AG10803 (cell line): ENCODE measurements at regions not wholly inside any gene's neighbourhood (a gene's known extent, or its start where the extent isn't known, plus 50 kb on each side); places are given as distances from the start of the nearest gene placed in this dataset.

Experiments
- DNase-seq: peaks from one replicate; pipeline ENCODE4 v3.0.0; 2010; ENCODE audit warnings: low read depth
- H3K4me3 ChIP-seq: 2 replicates; pipeline ENCODE4 v1.5.1; 2011; ENCODE audit warnings: mild to moderate bottlenecking, low read length, control low read depth
- TF ChIP-seq, protein P1 (sequence below): conservative IDR thresholded peaks from 2 replicates; pipeline ENCODE4 v1.5.1; 2011; ENCODE audit warnings: mild to moderate bottlenecking, low read length, control low read depth, inconsistent platforms

DNA sequence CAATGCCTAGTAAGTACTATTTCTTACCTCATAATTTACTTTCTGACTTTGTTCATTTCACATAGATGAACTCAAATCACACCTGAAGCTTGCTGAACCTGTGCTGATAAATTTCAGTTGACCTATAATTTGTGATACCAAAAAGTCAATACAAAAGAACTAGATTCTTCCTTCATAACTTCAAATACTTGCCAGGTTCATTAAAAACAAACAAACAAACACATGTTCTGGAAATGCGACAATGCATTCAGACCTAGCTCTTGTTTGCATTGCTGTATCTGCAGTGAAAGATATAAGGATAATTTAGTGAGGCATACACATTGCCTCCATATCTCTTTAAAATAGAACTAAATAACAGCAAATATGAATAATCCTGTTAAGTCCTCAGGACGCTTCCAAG, 221.3 kb downstream of the GXYLT1 start:
- DNase-seq, result no peak
- TF ChIP-seq, protein P1, sequence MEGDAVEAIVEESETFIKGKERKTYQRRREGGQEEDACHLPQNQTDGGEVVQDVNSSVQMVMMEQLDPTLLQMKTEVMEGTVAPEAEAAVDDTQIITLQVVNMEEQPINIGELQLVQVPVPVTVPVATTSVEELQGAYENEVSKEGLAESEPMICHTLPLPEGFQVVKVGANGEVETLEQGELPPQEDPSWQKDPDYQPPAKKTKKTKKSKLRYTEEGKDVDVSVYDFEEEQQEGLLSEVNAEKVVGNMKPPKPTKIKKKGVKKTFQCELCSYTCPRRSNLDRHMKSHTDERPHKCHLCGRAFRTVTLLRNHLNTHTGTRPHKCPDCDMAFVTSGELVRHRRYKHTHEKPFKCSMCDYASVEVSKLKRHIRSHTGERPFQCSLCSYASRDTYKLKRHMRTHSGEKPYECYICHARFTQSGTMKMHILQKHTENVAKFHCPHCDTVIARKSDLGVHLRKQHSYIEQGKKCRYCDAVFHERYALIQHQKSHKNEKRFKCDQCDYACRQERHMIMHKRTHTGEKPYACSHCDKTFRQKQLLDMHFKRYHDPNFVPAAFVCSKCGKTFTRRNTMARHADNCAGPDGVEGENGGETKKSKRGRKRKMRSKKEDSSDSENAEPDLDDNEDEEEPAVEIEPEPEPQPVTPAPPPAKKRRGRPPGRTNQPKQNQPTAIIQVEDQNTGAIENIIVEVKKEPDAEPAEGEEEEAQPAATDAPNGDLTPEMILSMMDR, result no peak
- no peak overlapping the region for H3K4me3 ChIP-seq

DNA sequence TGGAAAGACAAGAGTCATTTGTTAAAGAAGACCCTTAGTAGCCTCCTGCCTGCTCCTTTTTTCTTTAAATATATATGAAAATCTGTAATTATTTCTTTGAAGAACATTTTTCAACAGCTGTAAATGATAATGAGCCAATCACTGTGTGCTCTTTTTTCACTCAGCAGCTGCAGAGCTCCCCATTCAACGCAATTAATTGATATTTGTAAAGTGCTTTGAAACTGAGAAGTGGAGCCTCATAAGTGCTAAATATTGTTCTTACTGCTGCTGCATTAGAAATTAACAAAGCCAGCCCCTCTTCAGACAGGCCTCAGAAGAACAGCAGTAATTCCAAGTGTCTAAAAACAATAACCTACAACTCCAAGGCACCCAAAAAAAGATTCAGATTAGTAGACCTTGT, 224.3 kb downstream of the GXYLT1 start:
- TF ChIP-seq, protein P1, result no peak
- no peak for DNase-seq
- H3K4me3 ChIP-seq, result no peak overlapping the region

DNA sequence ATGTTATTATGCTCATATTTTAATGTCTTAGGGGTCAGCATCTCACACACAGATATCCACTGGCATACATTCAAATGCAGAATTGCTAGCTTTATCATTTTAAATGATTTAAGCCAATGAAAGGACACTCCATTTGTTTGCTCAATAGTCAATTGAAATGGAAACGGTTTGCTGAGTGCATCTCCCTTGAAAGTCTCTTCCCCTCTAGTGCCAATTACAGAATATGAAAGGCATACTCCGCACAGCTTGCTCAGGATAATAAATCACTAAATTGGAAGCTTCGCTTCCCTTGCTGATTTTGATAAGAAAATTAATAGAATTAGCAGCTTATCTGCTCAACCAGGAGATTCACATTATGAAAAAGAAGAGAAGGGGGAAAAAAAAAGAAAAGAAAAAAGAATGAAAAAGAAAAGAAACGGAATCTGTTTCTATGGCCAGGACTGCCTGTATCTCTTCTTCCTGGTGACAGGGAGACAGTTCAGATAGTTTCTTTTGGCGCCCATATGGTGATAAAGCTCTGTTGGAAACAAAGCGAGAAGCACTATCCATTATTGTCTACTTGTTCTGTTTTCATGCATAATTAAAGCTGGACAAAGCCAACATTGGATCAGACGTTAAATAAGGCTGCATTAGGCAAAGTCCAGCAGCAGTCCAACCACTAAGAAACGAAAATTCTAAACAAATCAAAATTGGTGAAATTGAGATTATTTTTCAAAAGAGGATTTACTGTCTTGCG, 225.0 kb downstream of the GXYLT1 start:
- TF ChIP-seq, protein P1, result no peak
- no peak for DNase-seq
- no peak overlapping the region for H3K4me3 ChIP-seq

DNA sequence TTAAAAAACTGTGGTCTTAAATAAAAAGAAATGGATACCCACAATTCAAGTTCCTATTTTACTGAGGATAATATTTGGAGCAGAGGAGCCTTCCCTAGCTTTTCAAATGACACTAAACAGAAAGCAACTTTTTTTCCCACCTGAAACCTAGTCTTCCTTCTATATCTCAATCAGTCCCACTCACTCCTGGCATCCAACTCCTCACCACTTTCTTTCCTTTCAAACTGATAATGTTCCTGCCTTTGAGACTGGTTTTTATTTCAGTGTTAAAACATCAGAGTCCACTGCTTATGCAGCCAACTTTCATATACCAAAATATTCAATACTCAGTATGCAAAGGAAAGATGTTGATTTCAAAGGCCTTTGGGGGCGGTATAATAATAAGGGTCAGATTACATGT, 225.6 kb downstream of the GXYLT1 start:
- DNase-seq, result no peak
- H3K4me3 ChIP-seq, result no peak overlapping the region
- TF ChIP-seq, protein P1, result no peak

DNA sequence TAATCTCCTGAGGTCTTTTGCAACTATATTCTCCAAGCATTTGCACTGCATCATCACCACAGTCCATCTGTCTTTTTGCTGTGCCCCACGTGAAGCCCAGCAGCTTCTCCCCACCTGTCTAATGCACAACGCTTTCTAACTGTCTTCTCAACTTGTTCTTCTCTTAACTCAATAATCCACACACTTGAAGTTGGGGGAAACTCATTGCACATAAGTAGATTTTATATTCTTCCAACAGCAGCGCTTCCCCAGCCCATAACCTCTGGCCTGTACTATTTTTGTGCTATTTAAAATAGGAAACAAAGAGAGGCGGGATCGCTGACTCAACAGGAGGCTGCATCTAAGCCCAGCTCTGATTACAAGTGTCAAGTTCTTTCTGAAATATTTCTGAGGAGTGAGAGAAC, 226.7 kb downstream of the GXYLT1 start:
- no peak for DNase-seq
- TF ChIP-seq, protein P1, result no peak
- no peak overlapping the region for H3K4me3 ChIP-seq

DNA sequence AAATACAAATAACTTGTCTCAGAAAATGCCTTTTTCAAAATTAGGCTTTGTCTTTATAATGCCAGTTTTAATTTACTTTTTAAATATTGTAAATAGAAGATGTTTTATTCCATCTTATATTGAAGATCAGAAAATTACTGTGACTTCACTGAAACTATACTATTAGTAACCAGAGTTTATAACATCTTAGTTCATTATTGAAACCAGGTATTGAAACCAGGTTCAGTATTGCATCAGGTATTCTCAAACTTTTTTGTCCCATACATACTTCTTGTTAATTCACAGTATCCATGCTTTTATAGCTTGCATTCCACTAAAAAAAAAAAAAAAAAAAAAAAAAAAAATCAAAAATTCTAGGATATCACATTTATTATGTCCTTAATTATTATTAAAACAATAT, 227.5 kb downstream of the GXYLT1 start:
- no peak overlapping the region for H3K4me3 ChIP-seq
- DNase-seq, result no peak
- TF ChIP-seq, protein P1, result no peak

DNA sequence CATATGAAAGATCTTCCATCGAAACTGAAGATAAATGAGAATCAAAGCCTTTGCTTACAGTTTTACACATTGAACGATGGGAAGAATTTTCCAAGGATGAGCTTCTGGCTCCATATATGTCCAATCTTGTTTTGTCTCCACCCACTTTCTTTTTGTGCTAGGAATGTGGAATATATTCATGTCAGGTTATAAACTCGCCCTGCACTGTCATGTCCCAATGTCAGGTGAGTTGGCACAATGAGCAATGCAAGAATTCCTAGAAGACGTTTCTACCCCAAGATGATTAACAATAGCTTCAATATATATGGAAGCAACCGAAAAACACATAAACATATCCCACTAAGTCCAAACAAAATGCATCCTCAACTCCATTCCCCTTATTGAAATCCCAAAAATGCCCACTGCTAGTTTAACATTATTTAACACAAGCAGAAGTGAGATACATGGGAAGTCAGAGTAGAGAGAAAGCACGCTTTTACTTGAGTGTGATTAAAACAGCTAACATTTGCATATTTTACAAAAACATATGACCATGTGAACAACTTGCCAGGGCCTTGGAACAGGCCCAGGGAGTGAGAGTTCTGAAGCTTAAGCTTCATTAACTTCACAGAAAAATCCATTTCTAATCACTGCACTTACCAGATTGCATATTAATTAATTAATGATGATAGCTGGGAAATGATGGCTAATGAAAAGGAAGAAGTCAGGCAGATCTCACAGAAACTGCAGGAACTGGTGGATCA, 233.9 kb downstream of the GXYLT1 start:
- TF ChIP-seq, protein P1, result no peak
- no peak overlapping the region for H3K4me3 ChIP-seq
- DNase-seq, result no peak
